H9 (cell line): ENCODE measurements at regions not wholly inside any gene's neighbourhood (a gene's known extent, or its start where the extent isn't known, plus 50 kb on each side); places are given as distances from the start of the nearest gene placed in this dataset.

Source experiments
- DNase-seq: peaks from one replicate; pipeline ENCODE4 v3.0.0-alpha.2; 2017
- H2AFZ ChIP-seq: one replicate; pipeline ENCODE4 v1.6.1; 2013; ENCODE audit warnings: mild to moderate bottlenecking, low read length, control low read depth, moderate library complexity
- H2AK5ac ChIP-seq: 2 replicates; pipeline ENCODE4 v1.6.1; 2013; ENCODE audit warnings: low read length, control low read depth, mixed read lengths; ENCODE audit not compliant: insufficient read length
- H2BK120ac ChIP-seq: one replicate; pipeline ENCODE4 v1.6.1; 2013; ENCODE audit warnings: low read depth, mild to moderate bottlenecking, low read length, control low read depth, inconsistent platforms; ENCODE audit not compliant: poor library complexity, severe bottlenecking
- H2BK12ac ChIP-seq: 2 replicates; pipeline ENCODE4 v1.6.1; 2013; ENCODE audit warnings: low read length, control low read depth, mixed read lengths, low read depth; ENCODE audit not compliant: insufficient read length
- H2BK15ac ChIP-seq: 2 replicates; pipeline ENCODE4 v1.6.1; 2013; ENCODE audit warnings: low read depth, low read length, control low read depth
- H2BK20ac ChIP-seq: one replicate; pipeline ENCODE4 v1.6.1; 2013; ENCODE audit warnings: low read depth, mild to moderate bottlenecking, low read length, control low read depth, inconsistent platforms; ENCODE audit not compliant: poor library complexity, severe bottlenecking
- H2BK5ac ChIP-seq: 2 replicates; pipeline ENCODE4 v1.6.1; 2013; ENCODE audit warnings: low read length, control low read depth, mixed read lengths; ENCODE audit not compliant: insufficient read length
- H3K14ac ChIP-seq: 2 replicates; pipeline ENCODE4 v1.6.1; 2013; ENCODE audit warnings: low read length, control low read depth; ENCODE audit not compliant: insufficient read depth
- H3K18ac ChIP-seq: 2 replicates; pipeline ENCODE4 v1.6.1; 2013; ENCODE audit warnings: low read depth, mild to moderate bottlenecking, mixed read lengths, low read length, control low read depth; ENCODE audit not compliant: insufficient read length
- H3K23ac ChIP-seq: 2 replicates; pipeline ENCODE4 v1.6.1; 2013; ENCODE audit warnings: low read length, control low read depth, mixed read lengths, low read depth; ENCODE audit not compliant: insufficient read length
- H3K23me2 ChIP-seq: 2 replicates; pipeline ENCODE4 v1.6.1; 2013; ENCODE audit warnings: low read depth, mild to moderate bottlenecking, mixed read lengths, low read length, control low read depth; ENCODE audit not compliant: insufficient read length, poor library complexity, severe bottlenecking
- H3K27ac ChIP-seq: 2 replicates; pipeline ENCODE4 v1.5.1; 2013; ENCODE audit warnings: low read length, control low read depth, mixed read lengths, low read depth; ENCODE audit not compliant: insufficient read length
- H3K27me3 ChIP-seq: 2 replicates; pipeline ENCODE4 v1.6.1; 2013; ENCODE audit warnings: low read length, control low read depth, inconsistent platforms; ENCODE audit not compliant: insufficient read depth
- H3K4ac ChIP-seq: 2 replicates; pipeline ENCODE4 v1.6.1; 2013; ENCODE audit warnings: low read depth, mild to moderate bottlenecking, control low read depth, inconsistent platforms, low read length, moderate library complexity
- H3K4me1 ChIP-seq: 2 replicates; pipeline ENCODE4 v1.6.1; 2013; ENCODE audit warnings: low read length, control low read depth, inconsistent platforms; ENCODE audit not compliant: insufficient read depth
- H3K4me2 ChIP-seq: 2 replicates; pipeline ENCODE4 v1.6.1; 2013; ENCODE audit warnings: low read length, control low read depth, mixed read lengths; ENCODE audit not compliant: insufficient read length, insufficient read depth
- H3K56ac ChIP-seq: 2 replicates; pipeline ENCODE4 v1.6.1; 2013; ENCODE audit warnings: low read depth, mild to moderate bottlenecking, mixed read lengths, low read length, control low read depth; ENCODE audit not compliant: insufficient read length
- H3K79me1 ChIP-seq: 2 replicates; pipeline ENCODE4 v1.6.1; 2013; ENCODE audit warnings: low read depth, mild to moderate bottlenecking, moderate library complexity, low read length, control low read depth, inconsistent platforms; ENCODE audit not compliant: insufficient read depth, poor library complexity, severe bottlenecking
- H3K79me2 ChIP-seq: 2 replicates; pipeline ENCODE4 v1.6.1; 2013; ENCODE audit warnings: low read length, control low read depth, inconsistent platforms; ENCODE audit not compliant: insufficient read depth
- H3K9ac ChIP-seq: 2 replicates; pipeline ENCODE4 v1.6.1; 2013; ENCODE audit warnings: low read length, control low read depth, mixed read lengths; ENCODE audit not compliant: insufficient read length; ENCODE audit errors: extremely low read depth
- H3K9me3 ChIP-seq: one replicate; pipeline ENCODE4 v1.6.1; 2013; ENCODE audit warnings: low read depth, low read length, inconsistent platforms; ENCODE audit not compliant: control insufficient read depth
- H3T11ph ChIP-seq: one replicate; pipeline ENCODE4 v1.6.1; 2013; ENCODE audit warnings: mild to moderate bottlenecking, low read length, control low read depth, inconsistent platforms
- H4K20me1 ChIP-seq: one replicate; pipeline ENCODE4 v1.6.1; 2013; ENCODE audit not compliant: control insufficient read depth, insufficient read length, insufficient read depth
- H4K5ac ChIP-seq: 2 replicates; pipeline ENCODE4 v1.6.1; 2013; ENCODE audit warnings: low read depth, mild to moderate bottlenecking, mixed read lengths, low read length, control low read depth; ENCODE audit not compliant: insufficient read length
- H4K8ac ChIP-seq: replicated peaks from 2 replicates; pipeline ENCODE4 v1.6.1; 2013; ENCODE audit warnings: low read length, control low read depth, mixed read lengths, low read depth; ENCODE audit not compliant: insufficient read length
- H4K91ac ChIP-seq: 2 replicates; pipeline ENCODE4 v1.6.1; 2013; ENCODE audit warnings: low read depth, mild to moderate bottlenecking, moderate library complexity, mixed read lengths, low read length, control low read depth; ENCODE audit not compliant: insufficient read length
- H3K27ac Mint-ChIP-seq, 3 experiments: 2 replicates in 2 of 3; 3 replicates in 1 of 3; pipeline ENCODE4 v1.8.0; 2020 to 2021; ENCODE audit warnings: mixed read lengths in 3 of 3, mild to moderate bottlenecking in 1 of 3, moderate library complexity in 1 of 3
- H3K27me3 Mint-ChIP-seq: 2 replicates; pipeline ENCODE4 v1.8.0; 2021; ENCODE audit warnings: low read depth, mild to moderate bottlenecking, moderate library complexity, mixed read lengths
- H3K36me3 Mint-ChIP-seq, 3 experiments: 2 replicates in 2 of 3; 3 replicates in 1 of 3; pipeline ENCODE4 v1.8.0; 2020 to 2021; ENCODE audit warnings: low read depth in 3 of 3, mixed read lengths in 3 of 3; ENCODE audit not compliant: insufficient read depth in 1 of 3
- H3K4me1 Mint-ChIP-seq, 2 experiments: 2 replicates each; pipeline ENCODE4 v1.8.0; 2020; ENCODE audit warnings: mixed read lengths in 2 of 2
- H3K4me3 Mint-ChIP-seq, 2 experiments: 2 replicates in 1 of 2; 3 replicates in 1 of 2; pipeline ENCODE4 v1.8.0; 2020 to 2021; ENCODE audit warnings: mild to moderate bottlenecking in 2 of 2, mixed read lengths in 2 of 2, moderate library complexity in 1 of 2
- H3K9me3 Mint-ChIP-seq, 2 experiments: 2 replicates in 1 of 2; 3 replicates in 1 of 2; pipeline ENCODE4 v1.8.0; 2020; ENCODE audit warnings: mild to moderate bottlenecking in 2 of 2, mixed read lengths in 2 of 2, moderate library complexity in 1 of 2
- WGBS: extraction: QIAGEN DNeasy Blood & Tissue Kit; methylation state at CpG from one replicate; pipeline ENCODE4 v1.1.7; 2013; ENCODE audit warnings: missing lambda C conversion rate, low lambda C conversion rate, mixed read lengths; ENCODE audit not compliant: insufficient read length; ENCODE audit errors: extremely low coverage; 5-methylcytosine and 5-hydroxymethylcytosine counted together
- TF ChIP-seq, protein P1 (sequence below): fragments of 200-600 bp; sonication (generic); conservative IDR thresholded peaks from 3 replicates; pipeline ENCODE4 v1.8.0; 2021; ENCODE audit warnings: antibody characterized with exemption, mild to moderate bottlenecking

DNA sequence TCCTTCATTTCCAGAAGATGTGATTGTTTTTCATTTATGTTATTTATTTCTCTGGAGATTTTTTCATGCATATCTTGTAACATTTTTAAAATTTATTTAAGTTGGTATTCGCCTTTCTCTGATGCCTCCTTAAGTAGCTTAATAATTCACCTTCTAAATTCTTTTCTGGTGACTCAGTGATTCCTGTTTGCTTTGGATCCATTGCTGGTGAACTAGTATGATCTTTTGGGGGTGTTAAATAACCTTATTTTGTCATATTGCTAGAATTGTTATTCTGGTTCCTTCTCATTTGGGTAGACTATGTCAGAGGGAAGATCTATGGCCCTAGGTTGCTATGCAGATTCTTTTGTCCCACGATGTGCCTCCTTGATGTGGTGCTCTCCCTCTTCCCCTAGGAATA lies 1347.2 kb upstream of the B3GALT2 start:
- Histone ChIP-seq H3K23ac (no peak overlapping the region), H2BK120ac (no peak overlapping the region), H2BK12ac (no peak overlapping the region), H3K4ac (no peak overlapping the region), H3K27ac (no peak overlapping the region), H4K91ac (no peak overlapping the region), H4K5ac (no peak overlapping the region), H4K20me1 (no peaks in the 10 kb centered on the region), H3K4me1 (peaks cover 4% of the 10 kb centered on the region; the same call in 1 of the 2 replicates), H2AK5ac (no peak overlapping the region), H3K18ac (no peak overlapping the region), H2BK5ac (no peak overlapping the region), H3K9ac (no peak overlapping the region), H3K23me2 (no peaks in the 10 kb centered on the region), H2AFZ (no peak overlapping the region), H3K79me2 (no peaks in the 10 kb centered on the region), H3K27me3 (no peaks in the 10 kb centered on the region), H3K9me3 (no peaks in the 10 kb centered on the region), H3K4me2 (no peak overlapping the region), H3K56ac (no peak overlapping the region), H2BK20ac (no peak overlapping the region), H3T11ph (no peak overlapping the region), H2BK15ac (no peak overlapping the region), H3K14ac (no peak overlapping the region), H3K79me1 (no peaks in the 10 kb centered on the region), H4K8ac (no peak overlapping the region)
- Mint-ChIP-seq H3K9me3 (no peaks in the 10 kb centered on the region; a peak in 1 of 5 replicates), H3K27me3 (no peaks in the 10 kb centered on the region), H3K36me3 (no peaks in the 10 kb centered on the region; a peak in 2 of 7 replicates), H3K4me3 (no peak overlapping the region), H3K4me1 (peaks cover 16 to 24% of the 10 kb centered on the region in 2 experiments), H3K27ac (no peak overlapping the region)
- WGBS, result no CpG with 5 or more reads among the region's 2 CpGs
- TF ChIP-seq, protein P1, sequence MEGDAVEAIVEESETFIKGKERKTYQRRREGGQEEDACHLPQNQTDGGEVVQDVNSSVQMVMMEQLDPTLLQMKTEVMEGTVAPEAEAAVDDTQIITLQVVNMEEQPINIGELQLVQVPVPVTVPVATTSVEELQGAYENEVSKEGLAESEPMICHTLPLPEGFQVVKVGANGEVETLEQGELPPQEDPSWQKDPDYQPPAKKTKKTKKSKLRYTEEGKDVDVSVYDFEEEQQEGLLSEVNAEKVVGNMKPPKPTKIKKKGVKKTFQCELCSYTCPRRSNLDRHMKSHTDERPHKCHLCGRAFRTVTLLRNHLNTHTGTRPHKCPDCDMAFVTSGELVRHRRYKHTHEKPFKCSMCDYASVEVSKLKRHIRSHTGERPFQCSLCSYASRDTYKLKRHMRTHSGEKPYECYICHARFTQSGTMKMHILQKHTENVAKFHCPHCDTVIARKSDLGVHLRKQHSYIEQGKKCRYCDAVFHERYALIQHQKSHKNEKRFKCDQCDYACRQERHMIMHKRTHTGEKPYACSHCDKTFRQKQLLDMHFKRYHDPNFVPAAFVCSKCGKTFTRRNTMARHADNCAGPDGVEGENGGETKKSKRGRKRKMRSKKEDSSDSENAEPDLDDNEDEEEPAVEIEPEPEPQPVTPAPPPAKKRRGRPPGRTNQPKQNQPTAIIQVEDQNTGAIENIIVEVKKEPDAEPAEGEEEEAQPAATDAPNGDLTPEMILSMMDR, result no peak
- no peak for DNase-seq
